Activated CD4-positive, alpha-beta T cell treated with anti-CD3 and anti-CD28 coated beads for 36 hours (primary cell): ENCODE measurements at regions not wholly inside any gene's neighbourhood (a gene's known extent, or its start where the extent isn't known, plus 50 kb on each side); places are given as distances from the start of the nearest gene placed in this dataset.
A peak's percentile ranks its signal among the peaks of the same experiment; 100 is the strongest.
"Not testable (repeated sequence)": the region's sequence is repeated elsewhere in the genome, so short reads cannot be mapped to it uniquely, and the experiment has no call there.

Experiments used
- ATAC-seq: fragments of 200-7000 bp; cut with Tn5 transposase; one replicate; pipeline ENCODE4 v1.10.0; 2021; ENCODE audit warnings: mild to moderate bottlenecking, moderate library complexity
- CTCF ChIA-PET: fragments of 350-600 bp; sonication (Branson Sonifier 250); formaldehyde crosslinking; loops from one replicate; lab custom pipeline; 2021; ENCODE audit warnings: antibody characterized with exemption; lab: Charles Lee
- POLR2A ChIA-PET: fragments of 350-600 bp; sonication (Branson Sonifier 250); formaldehyde crosslinking; loops from one replicate; lab custom pipeline; 2021; ENCODE audit warnings: antibody characterized with exemption, inconsistent platforms; lab: Charles Lee
- DNase-seq: peaks from one replicate; pipeline ENCODE4 v3.0.0-alpha.2; 2020
- H3K27ac Mint-ChIP-seq: one replicate; pipeline ENCODE4 v1.8.0; 2021; ENCODE audit warnings: mixed read lengths
- H3K27me3 Mint-ChIP-seq: one replicate; pipeline ENCODE4 v1.8.0; 2021; ENCODE audit warnings: mixed read lengths
- H3K36me3 Mint-ChIP-seq: one replicate; pipeline ENCODE4 v1.8.0; 2021; ENCODE audit warnings: low read depth, mixed read lengths
- H3K4me1 Mint-ChIP-seq: one replicate; pipeline ENCODE4 v1.8.0; 2021; ENCODE audit warnings: mixed read lengths
- H3K4me3 Mint-ChIP-seq: one replicate; pipeline ENCODE4 v1.8.0; 2021; ENCODE audit warnings: mild to moderate bottlenecking, moderate library complexity, mixed read lengths
- H3K9me3 Mint-ChIP-seq: one replicate; pipeline ENCODE4 v1.8.0; 2021; ENCODE audit warnings: low read depth, mixed read lengths
- intact Hi-C, 2 experiments: fragments of 100-400 bp; cut with DNase I in 1 of 2; cut with micrococcal nuclease in 1 of 2; formaldehyde crosslinking; loops; one replicate each; pipeline versions ENCODE4 v1.14.2 to v1.15.1; 2022 to 2024; cut with DNase I, micrococcal nuclease

- POLR2A ChIA-PET, CTCF ChIA-PET, H3K27me3 Mint-ChIP-seq, intact Hi-C loops, H3K4me3 Mint-ChIP-seq, H3K36me3 Mint-ChIP-seq, H3K4me1 Mint-ChIP-seq, H3K9me3 Mint-ChIP-seq, H3K27ac Mint-ChIP-seq, DNase-seq, ATAC-seq: not testable (repeated sequence)
Measured at GRCh38 chr17:30648015-30648620, 170.9 kb downstream of the GOSR1 start.

- ATAC-seq, H3K27me3 Mint-ChIP-seq, DNase-seq, H3K4me3 Mint-ChIP-seq, H3K4me1 Mint-ChIP-seq, H3K27ac Mint-ChIP-seq, intact Hi-C loops, H3K9me3 Mint-ChIP-seq, H3K36me3 Mint-ChIP-seq, CTCF ChIA-PET, POLR2A ChIA-PET: not testable (repeated sequence)
Measured at GRCh38 chr17:30645875-30646274, 168.7 kb downstream of the GOSR1 start.

GRCh38 chr17:30644713-30645112, 167.5 kb downstream of the GOSR1 start:
- DNase-seq (peak; percentile 52), ATAC-seq (peak; percentile 98)
- POLR2A ChIA-PET, H3K36me3 Mint-ChIP-seq, H3K4me3 Mint-ChIP-seq, H3K4me1 Mint-ChIP-seq, H3K9me3 Mint-ChIP-seq, CTCF ChIA-PET, H3K27me3 Mint-ChIP-seq, intact Hi-C loops, H3K27ac Mint-ChIP-seq: not testable (repeated sequence)

GRCh38 chr17:30644287-30644686, 167.1 kb downstream of the GOSR1 start:
- ATAC-seq, H3K27me3 Mint-ChIP-seq, H3K27ac Mint-ChIP-seq, H3K4me3 Mint-ChIP-seq, H3K9me3 Mint-ChIP-seq, CTCF ChIA-PET, H3K4me1 Mint-ChIP-seq, H3K36me3 Mint-ChIP-seq, intact Hi-C loops, POLR2A ChIA-PET, DNase-seq: not testable (repeated sequence)

- H3K36me3 Mint-ChIP-seq, ATAC-seq, DNase-seq, H3K4me3 Mint-ChIP-seq, H3K4me1 Mint-ChIP-seq, H3K9me3 Mint-ChIP-seq, H3K27me3 Mint-ChIP-seq, H3K27ac Mint-ChIP-seq, CTCF ChIA-PET, POLR2A ChIA-PET, intact Hi-C loops: not testable (repeated sequence)
Measured at GRCh38 chr17:30641428-30641827, 164.2 kb downstream of the GOSR1 start.

GRCh38 chr17:30639391-30639790, 162.2 kb downstream of the GOSR1 start:
- H3K36me3 Mint-ChIP-seq, H3K9me3 Mint-ChIP-seq, H3K4me3 Mint-ChIP-seq, H3K27me3 Mint-ChIP-seq, H3K4me1 Mint-ChIP-seq, DNase-seq, CTCF ChIA-PET, ATAC-seq, POLR2A ChIA-PET, intact Hi-C loops, H3K27ac Mint-ChIP-seq: not testable (repeated sequence)

- DNase-seq, H3K4me3 Mint-ChIP-seq: not testable (repeated sequence)
Measured at GRCh38 chr17:30638968-30639367, 161.8 kb downstream of the GOSR1 start.

GRCh38 chr17:30631651-30632050, 154.4 kb downstream of the GOSR1 start:
- DNase-seq, H3K4me1 Mint-ChIP-seq, H3K9me3 Mint-ChIP-seq, ATAC-seq, H3K36me3 Mint-ChIP-seq, POLR2A ChIA-PET, H3K27me3 Mint-ChIP-seq, intact Hi-C loops, H3K4me3 Mint-ChIP-seq, CTCF ChIA-PET, H3K27ac Mint-ChIP-seq: not testable (repeated sequence)

More at GRCh38 chr17:30638968-30639367, 161.8 kb downstream of the GOSR1 start:
- POLR2A ChIA-PET, CTCF ChIA-PET, H3K4me1 Mint-ChIP-seq, H3K27me3 Mint-ChIP-seq, ATAC-seq, H3K36me3 Mint-ChIP-seq, intact Hi-C loops, H3K9me3 Mint-ChIP-seq, H3K27ac Mint-ChIP-seq: not testable (repeated sequence)

GRCh38 chr17:30625380-30625779, 148.2 kb downstream of the GOSR1 start:
- POLR2A ChIA-PET, DNase-seq, intact Hi-C loops, H3K4me3 Mint-ChIP-seq, H3K9me3 Mint-ChIP-seq, H3K27ac Mint-ChIP-seq, H3K36me3 Mint-ChIP-seq, ATAC-seq, CTCF ChIA-PET, H3K27me3 Mint-ChIP-seq, H3K4me1 Mint-ChIP-seq: not testable (repeated sequence)

- POLR2A ChIA-PET: not testable (repeated sequence)
Measured at GRCh38 chr17:30624180-30624579, 147.0 kb downstream of the GOSR1 start.

GRCh38 chr17:30609682-30610081, 132.5 kb downstream of the GOSR1 start:
- DNase-seq, H3K27me3 Mint-ChIP-seq, H3K4me3 Mint-ChIP-seq, POLR2A ChIA-PET, CTCF ChIA-PET, H3K4me1 Mint-ChIP-seq, intact Hi-C loops, H3K36me3 Mint-ChIP-seq, H3K9me3 Mint-ChIP-seq, ATAC-seq, H3K27ac Mint-ChIP-seq: not testable (repeated sequence)

More at GRCh38 chr17:30624180-30624579, 147.0 kb downstream of the GOSR1 start:
- ATAC-seq, H3K27ac Mint-ChIP-seq, intact Hi-C loops, H3K27me3 Mint-ChIP-seq, H3K4me3 Mint-ChIP-seq, H3K9me3 Mint-ChIP-seq, H3K4me1 Mint-ChIP-seq, CTCF ChIA-PET, DNase-seq, H3K36me3 Mint-ChIP-seq: not testable (repeated sequence)

GRCh38 chr17:30605523-30605922, 128.3 kb downstream of the GOSR1 start:
- no peaks in the 10 kb centered on the region for H3K27me3 Mint-ChIP-seq
- intact Hi-C loops: no loop called here
- ChIA-PET CTCF (no interaction called here), POLR2A (no interaction called here)
- DNase-seq: no peak
- no peak overlapping the region for H3K27ac Mint-ChIP-seq
- H3K9me3 Mint-ChIP-seq: no peaks in the 10 kb centered on the region
- H3K36me3 Mint-ChIP-seq: no peaks in the 10 kb centered on the region
- no peak for ATAC-seq
- peaks cover 19% of the 10 kb centered on the region for H3K4me1 Mint-ChIP-seq
- H3K4me3 Mint-ChIP-seq: no peak overlapping the region
